Kidney (tissue), 13 donors: ENCODE measurements at regions not wholly inside any gene's neighbourhood (a gene's known extent, or its start where the extent isn't known, plus 50 kb on each side); places are given as distances from the start of the nearest gene placed in this dataset.

Source experiments
- DNase-seq, 5 donors: peaks; one replicate each; pipeline ENCODE4 v3.0.0-alpha.2; 2013 to 2020
- FAIRE-seq: peaks from 2 replicates; lab custom pipeline; 2012; peaks lifted over from hg19 to GRCh38; lab: Jason Lieb, UNC
- H3K27ac ChIP-seq, 2 donors: one replicate each; pipeline ENCODE4 v1.7.0; 2013; ENCODE audit warnings: low read depth in 2 of 2, low read length in 2 of 2, inconsistent platforms in 1 of 2
- H3K27me3 ChIP-seq: one replicate; pipeline ENCODE4 v1.7.1; 2013; ENCODE audit warnings: low read length, inconsistent platforms; ENCODE audit not compliant: control insufficient read depth, insufficient read depth
- H3K36me3 ChIP-seq, 3 donors: one replicate each; pipeline versions ENCODE4 v1.7.0 to v1.7.1; 2013; ENCODE audit warnings: low read length in 3 of 3, control low read depth in 1 of 3, inconsistent platforms in 1 of 3; ENCODE audit not compliant: insufficient read depth in 3 of 3, control insufficient read depth in 2 of 3
- H3K4me1 ChIP-seq, 3 donors: one replicate each; pipeline versions ENCODE4 v1.7.0 to v1.7.1; 2013; ENCODE audit warnings: low read length in 3 of 3, inconsistent platforms in 1 of 3, low read depth in 1 of 3; ENCODE audit not compliant: control insufficient read depth in 2 of 3, insufficient read depth in 2 of 3
- H3K4me3 ChIP-seq, 3 donors: one replicate each; pipeline versions ENCODE4 v1.7.0 to v1.8.1; 2013; ENCODE audit warnings: low read length in 3 of 3, control low read depth in 1 of 3, inconsistent platforms in 1 of 3
- H3K9ac ChIP-seq, 3 donors: one replicate each; pipeline versions ENCODE4 v1.7.0 to v1.7.1; 2013; ENCODE audit warnings: low read length in 3 of 3, control low read depth in 1 of 3, inconsistent platforms in 1 of 3
- H3K9me3 ChIP-seq, 3 donors: one replicate each; pipeline versions ENCODE4 v1.7.0 to v1.7.1; 2013; ENCODE audit warnings: low read length in 3 of 3, control low read depth in 1 of 3, inconsistent platforms in 1 of 3; ENCODE audit not compliant: control insufficient read depth in 2 of 3, insufficient read depth in 1 of 3
- CTCF ChIP-seq: IDR thresholded peaks from 3 replicates; pipeline ENCODE4 v1.5.1; 2012; ENCODE audit warnings: mild to moderate bottlenecking, moderate library complexity, borderline replicate concordance; ENCODE audit not compliant: insufficient read depth; ENCODE audit errors: extremely low read depth
- intact Hi-C: fragments of 100-400 bp; cut with DNase I; formaldehyde crosslinking; loops from one replicate; pipeline ENCODE4 v1.11.1; 2022
- donor health status: control.
- donor health status: control.
- donor health status: control.
- donor health status: control.
- donor health status: control.
- donor health status: DM: yes; HTN: yes; CAD: no.
- donor health status: Normal renal cell carcinoma (clear cell type).

GRCh38 chr2:128489526-128490273, 171.0 kb upstream of the HS6ST1 start:
- Histone ChIP-seq H3K9ac (no peak overlapping the region), H3K27me3 (no peaks in the 10 kb centered on the region), H3K9me3 (peaks cover 0 to 6% (median 0%) of the 10 kb centered on the region in 3 donors), H3K27ac (no peak overlapping the region), H3K36me3 (no peaks in the 10 kb centered on the region), H3K4me3 (no peak overlapping the region), H3K4me1 (peaks cover 0 to 9% (median 0%) of the 10 kb centered on the region in 3 donors)
- no peak for TF ChIP-seq CTCF
- intact Hi-C loops, result no loop called here
- no peak for FAIRE-seq
- peak in 1 of 5 donors; percentile 34 for DNase-seq

- Histone ChIP-seq H3K9me3 (peaks cover 0 to 6% (median 0%) of the 10 kb centered on the region in 3 donors), H3K36me3 (no peaks in the 10 kb centered on the region), H3K4me3 (no peak overlapping the region), H3K4me1 (peaks cover 0 to 9% (median 0%) of the 10 kb centered on the region in 3 donors), H3K9ac (no peak overlapping the region), H3K27ac (no peak overlapping the region), H3K27me3 (no peaks in the 10 kb centered on the region)
- FAIRE-seq (no peak), DNase-seq (peak in 2 of 5 donors; percentile 20 to 39)
- no peak for TF ChIP-seq CTCF
- intact Hi-C loops, result no loop called here
These were observed 171.7 kb upstream of the HS6ST1 start for GRCh38 chr2:128490321-128490720.

- H3K27ac ChIP-seq, result no peak overlapping the region
- TF ChIP-seq CTCF, result no peak
- intact Hi-C loops, result no loop called here
- H3K27me3 ChIP-seq, result no peaks in the 10 kb centered on the region
- H3K9ac ChIP-seq, result no peak overlapping the region
- H3K9me3 ChIP-seq, result peaks cover 0 to 6% (median 0%) of the 10 kb centered on the region in 3 donors
- H3K4me3 ChIP-seq, result no peak overlapping the region
- H3K36me3 ChIP-seq, result no peaks in the 10 kb centered on the region
- DNase-seq (peak in 1 of 5 donors; percentile 20), FAIRE-seq (no peak)
- H3K4me1 ChIP-seq, result peaks cover 0 to 9% (median 0%) of the 10 kb centered on the region in 3 donors
These were observed 172.4 kb upstream of the HS6ST1 start for GRCh38 chr2:128490881-128491691.
